ENCODE measurements at regions not wholly inside any gene's neighbourhood (a gene's known extent, or its start where the extent isn't known, plus 50 kb on each side); places are given as distances from the start of the nearest gene placed in this dataset.

DNA sequence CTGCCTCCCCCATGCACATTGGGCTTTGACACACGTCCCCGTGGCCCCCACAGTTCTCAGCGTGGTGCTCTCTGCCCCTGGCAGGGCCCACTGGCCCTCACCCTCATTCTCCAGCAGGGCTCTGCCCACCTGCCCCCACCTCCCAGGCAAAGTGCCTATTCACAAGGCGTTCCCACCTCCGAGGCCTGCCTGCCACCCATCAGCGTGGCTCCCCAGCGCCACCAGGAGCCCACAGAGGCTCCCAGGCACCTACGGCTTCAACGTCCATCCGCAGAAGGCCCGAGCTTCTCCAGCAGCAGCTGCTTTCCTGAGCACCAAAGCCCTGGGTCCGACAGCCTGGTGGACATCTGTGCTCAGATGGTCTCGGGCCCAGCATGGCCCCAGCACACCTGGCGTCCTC, 211.8 kb upstream of the PPP2R2D start:
- DNase-seq (ENCODE audit: low read depth in 2 of 2): no peak

DNA sequence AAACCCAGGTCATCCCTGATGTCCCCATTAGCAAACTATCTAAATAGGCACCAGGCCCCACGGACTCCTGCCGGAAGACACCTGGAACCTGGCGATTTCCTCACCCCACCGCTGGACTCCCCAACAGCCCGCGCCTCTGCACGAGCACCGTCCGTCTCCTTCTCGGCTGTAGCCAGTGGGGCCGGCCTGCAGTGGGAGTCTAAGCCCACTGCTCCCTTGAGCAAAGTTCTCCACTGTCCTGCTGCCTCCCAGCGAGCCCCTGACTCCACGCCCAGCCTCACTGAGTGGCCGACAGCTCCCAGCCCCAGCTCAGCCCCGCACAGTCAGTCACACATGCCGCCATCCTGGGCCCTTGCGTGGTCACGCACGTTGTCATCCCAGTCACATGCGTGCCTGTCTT, 211.3 kb upstream of the PPP2R2D start:
- no peak for DNase-seq (ENCODE audit: low read depth in 2 of 2)

GRCh38 chr10:131689954-131690757, 210.7 kb upstream of the PPP2R2D start:
- no peak for DNase-seq (ENCODE audit: low read depth in 2 of 2)

DNA sequence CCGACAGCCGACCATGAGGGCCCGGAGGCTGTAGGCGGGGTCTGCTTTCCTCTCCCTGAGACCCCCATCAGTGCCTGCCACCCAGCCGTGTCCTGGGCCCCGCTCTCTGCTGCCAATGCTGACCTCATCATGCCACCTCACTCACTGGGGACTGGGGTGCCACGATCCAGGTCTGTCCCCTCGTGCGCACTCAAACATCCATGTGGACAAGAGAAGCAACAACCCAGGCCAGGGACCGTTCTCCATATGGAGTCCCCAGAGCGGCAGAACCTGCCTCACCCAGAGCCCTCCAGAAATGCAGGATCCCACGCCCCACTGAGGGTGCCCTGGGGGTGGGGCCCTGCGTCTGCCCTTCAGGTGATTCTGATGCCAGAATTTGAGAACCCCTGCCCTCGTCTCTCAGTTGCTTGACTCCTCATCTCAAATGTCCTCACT, 210.0 kb upstream of the PPP2R2D start:
- DNase-seq (ENCODE audit: low read depth in 2 of 2): no peak

DNA sequence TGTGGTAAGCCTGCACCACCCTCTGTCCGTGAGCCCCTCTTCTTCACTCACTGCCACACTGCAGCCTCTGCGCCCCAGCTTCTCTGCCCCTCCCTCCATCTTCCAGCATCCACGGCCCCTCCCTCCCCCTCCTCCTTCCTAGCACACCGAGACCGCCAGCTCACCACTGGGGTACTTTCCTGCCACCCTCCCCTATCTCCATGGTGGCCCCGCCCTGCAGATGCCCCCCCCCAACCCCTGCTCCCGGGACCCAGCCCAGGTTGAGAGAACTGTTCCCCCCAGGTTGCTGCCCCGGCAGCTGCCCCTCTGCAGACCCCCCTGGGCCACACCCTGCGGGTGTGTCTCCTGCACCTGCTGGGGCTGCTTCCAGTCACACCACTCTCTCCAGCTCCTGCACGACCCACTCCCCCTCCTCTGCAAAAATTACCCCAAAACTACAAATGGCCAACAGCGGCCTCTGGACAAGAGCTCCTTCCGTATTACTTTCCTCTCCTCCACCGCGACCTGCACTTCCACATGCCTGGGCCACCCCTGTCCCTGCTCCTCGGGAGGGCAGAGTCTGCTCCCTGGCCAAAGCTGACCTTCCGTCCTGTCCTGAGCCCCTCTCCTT, 209.2 kb upstream of the PPP2R2D start:
- DNase-seq (ENCODE audit: low read depth in 2 of 2): no peak

DNA sequence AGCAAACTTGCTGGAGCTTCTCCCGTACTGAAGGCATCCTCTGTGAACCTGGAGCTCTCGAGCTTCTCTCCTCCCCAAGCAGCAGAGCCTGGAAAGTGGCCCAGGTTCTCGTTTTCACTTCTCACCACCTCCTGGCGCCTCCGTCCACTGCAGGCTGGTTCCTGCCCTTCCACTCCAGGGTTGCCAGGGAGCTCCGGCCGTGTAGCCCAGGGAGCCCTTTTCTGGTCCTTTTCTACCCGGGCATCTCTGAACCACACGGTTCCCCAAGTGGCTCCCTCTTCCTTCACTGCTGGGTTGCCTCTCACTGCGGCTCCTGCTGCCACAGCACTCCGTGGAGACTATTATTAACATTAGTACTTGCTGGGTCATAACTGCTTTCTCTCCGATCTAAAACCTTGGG, 208.6 kb upstream of the PPP2R2D start:
- DNase-seq (ENCODE audit: low read depth in 2 of 2): no peak

GRCh38 chr10:131692686-131693334, 208.0 kb upstream of the PPP2R2D start:
- no peak for DNase-seq (ENCODE audit: low read depth in 2 of 2)

GRCh38 chr10:131693766-131694165, 207.0 kb upstream of the PPP2R2D start:
- DNase-seq (ENCODE audit: low read depth in 2 of 2): no peak

GRCh38 chr10:131694168-131694780, 206.5 kb upstream of the PPP2R2D start:
- no peak for DNase-seq (ENCODE audit: low read depth in 2 of 2)

GRCh38 chr10:131694781-131695495, 205.9 kb upstream of the PPP2R2D start:
- no peak for DNase-seq (ENCODE audit: low read depth in 2 of 2)

DNA sequence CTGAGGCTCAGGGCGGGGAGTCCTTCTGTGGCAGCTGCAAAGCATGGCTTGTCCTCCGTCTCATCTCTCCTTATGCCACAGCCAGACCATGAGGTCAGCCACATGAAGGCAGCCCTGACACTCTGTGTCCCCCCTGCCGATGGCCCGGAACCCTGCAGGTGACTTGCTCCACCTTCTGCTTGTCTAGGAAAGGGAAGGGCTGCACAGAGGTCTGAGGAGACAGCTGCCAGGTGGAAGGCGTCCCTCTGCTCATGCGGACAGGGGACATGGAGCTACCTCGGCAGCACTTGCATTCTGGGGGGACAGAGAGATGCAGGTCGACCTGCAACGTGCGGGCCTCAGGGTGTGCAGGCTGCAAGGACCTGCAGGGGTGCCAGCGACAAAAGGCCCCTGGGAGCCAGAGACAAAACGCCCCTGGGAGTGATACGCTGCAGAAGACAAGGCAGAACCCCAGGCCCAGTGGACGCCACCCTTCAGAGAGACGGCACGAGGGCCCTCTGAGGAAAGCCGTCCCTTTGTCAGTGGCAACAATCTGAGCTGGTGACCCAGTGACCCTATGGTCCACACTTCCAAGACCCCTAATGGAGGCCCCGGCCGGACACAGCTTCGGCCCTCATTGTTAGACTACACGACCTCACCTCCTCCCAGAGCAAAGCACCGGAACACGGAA, 205.2 kb upstream of the PPP2R2D start:
- no peak for DNase-seq (ENCODE audit: low read depth in 2 of 2)

DNA sequence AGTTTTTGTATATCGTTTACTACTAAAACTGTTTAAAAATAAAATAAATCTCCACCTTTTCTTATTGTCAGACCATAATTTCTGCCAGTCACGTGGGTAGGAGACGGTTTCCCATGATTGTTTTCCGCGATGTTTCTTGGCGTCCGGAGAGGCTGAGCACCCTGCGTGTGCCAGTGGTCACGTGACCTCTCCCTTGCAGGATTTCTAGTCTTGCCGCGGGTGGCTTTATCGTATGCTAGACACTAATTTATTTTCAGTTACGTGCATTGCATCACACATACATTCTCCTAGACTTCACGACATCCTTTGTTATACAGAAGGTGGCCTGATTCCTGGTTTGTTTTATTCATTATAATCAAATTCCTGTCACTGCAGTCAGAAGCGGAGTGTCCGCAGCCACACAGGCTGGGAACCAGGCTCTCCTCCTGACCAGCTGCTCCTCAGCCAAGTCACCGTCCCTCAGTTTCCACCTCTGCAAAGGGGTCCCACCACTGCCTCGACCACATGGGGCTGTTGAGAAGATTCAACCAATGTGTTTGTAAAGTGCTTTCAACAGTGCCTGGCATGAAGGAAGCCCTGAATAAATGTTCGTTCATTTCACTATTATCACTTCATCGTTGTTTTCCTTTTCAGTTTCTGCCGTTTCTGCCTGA, 203.2 kb upstream of the PPP2R2D start:
- no peak for DNase-seq (ENCODE audit: low read depth in 2 of 2)

- no peak for DNase-seq (ENCODE audit: low read depth in 2 of 2)
These were observed 202.6 kb upstream of the PPP2R2D start for GRCh38 chr10:131698232-131698631.

DNA sequence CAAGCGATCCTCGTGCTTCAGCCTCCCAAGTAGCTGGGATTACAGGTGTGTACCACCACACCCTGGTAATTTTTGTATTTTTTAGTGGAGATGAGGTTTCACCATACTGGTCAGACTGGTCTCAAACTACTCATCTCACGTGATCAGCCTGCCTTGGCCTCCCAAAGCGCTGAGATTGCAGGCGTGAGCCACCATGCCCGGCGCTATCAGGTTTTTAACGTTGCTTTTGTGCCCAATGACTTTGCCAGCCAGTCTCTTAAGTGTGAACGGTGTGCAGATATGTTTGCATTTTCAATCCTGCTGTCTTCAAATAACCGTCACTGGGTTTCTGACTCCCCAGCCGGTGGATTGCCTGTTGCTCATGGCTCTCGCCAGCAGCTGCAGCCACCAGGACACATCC, 201.8 kb upstream of the PPP2R2D start:
- DNase-seq (ENCODE audit: low read depth in 2 of 2): no peak

- DNase-seq (ENCODE audit: low read depth in 2 of 2): no peak
These were observed 200.8 kb upstream of the PPP2R2D start for GRCh38 chr10:131700032-131700431.

DNA sequence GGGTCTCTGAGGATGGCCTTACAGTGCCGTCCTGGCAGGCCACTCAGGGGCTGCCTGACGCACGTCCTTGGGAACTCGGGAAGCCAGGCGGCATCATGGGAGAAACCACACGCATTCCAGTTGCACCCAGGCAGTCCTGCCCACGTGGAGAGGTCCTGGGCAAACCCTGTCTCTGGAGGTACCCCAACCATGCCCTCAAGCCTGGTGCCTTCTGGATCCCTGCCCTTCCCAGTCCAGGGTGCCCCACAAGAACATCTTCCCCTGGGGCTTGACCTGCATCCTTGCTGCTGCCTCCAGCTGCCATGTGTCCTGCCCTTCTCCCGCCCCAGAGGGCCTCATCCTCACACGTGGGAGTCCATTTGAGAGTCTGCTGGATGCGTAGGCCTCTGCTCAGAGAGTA, 200.3 kb upstream of the PPP2R2D start:
- no peak for DNase-seq (ENCODE audit: low read depth in 2 of 2)

GRCh38 chr10:131701131-131701947, 199.5 kb upstream of the PPP2R2D start:
- DNase-seq (ENCODE audit: low read depth in 2 of 2): no peak

DNA sequence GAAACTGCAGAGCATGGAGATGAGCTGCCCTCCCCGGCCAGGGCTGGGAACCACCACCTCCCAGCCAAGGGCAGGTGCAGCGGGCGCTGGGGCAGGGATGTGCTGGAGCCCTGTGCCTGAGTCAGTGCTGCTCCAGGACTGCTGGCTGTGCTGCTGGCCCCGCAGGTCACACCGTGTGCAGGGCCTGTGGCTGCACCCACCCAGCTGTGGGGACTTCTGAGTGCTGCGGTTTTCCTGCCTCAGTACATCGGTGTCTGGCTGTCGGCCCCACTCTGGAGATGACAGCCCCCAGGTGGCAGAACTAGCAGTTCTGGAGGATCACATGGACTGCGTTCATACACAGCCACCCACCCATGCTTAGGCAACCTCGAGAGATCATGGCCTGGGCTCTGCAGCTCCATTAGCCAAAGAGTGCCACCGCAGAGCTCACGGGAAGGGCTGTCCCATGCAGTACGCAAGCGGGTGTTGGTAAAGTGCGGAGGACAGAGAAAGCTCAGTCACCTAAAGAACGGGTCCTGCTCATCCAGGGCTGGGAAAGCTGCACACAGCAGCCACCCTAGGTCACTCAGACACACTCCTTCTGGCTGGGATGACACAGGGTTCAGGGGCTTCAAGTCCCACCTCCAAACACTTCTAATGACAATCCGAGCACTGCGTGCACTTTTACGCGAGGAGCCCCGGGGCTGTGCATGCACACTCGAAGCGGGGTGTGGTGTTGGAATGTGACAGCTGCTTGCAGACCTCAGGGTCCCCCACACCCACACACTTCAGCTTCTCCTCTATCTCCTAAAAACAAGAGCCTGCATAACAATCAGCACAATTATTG, 198.1 kb upstream of the PPP2R2D start:
- no peak for DNase-seq (ENCODE audit: low read depth in 2 of 2)

- DNase-seq (ENCODE audit: low read depth in 2 of 2): no peak
These were observed 197.3 kb upstream of the PPP2R2D start for GRCh38 chr10:131703541-131703940.
